NT2/D1 (cell line): ENCODE measurements at regions not wholly inside any gene's neighbourhood (a gene's known extent, or its start where the extent isn't known, plus 50 kb on each side); places are given as distances from the start of the nearest gene placed in this dataset.

Source experiments
- DNase-seq: peaks from one replicate; pipeline ENCODE4 v3.0.0-alpha.2; 2011; ENCODE audit warnings: low read depth, low spot score
- H3K27me3 ChIP-seq: 2 replicates; pipeline ENCODE4 v1.6.0; 2011; ENCODE audit warnings: mild to moderate bottlenecking; ENCODE audit not compliant: insufficient read length, insufficient read depth
- H3K36me3 ChIP-seq: 2 replicates; pipeline ENCODE4 v1.6.1; 2011; ENCODE audit warnings: mild to moderate bottlenecking, low read length, mixed read lengths; ENCODE audit not compliant: insufficient read depth, insufficient read length
- H3K4me1 ChIP-seq: 2 replicates; pipeline ENCODE4 v1.5.1; 2011; ENCODE audit not compliant: insufficient read depth, insufficient read length
- H3K4me3 ChIP-seq: 2 replicates; pipeline ENCODE4 v1.5.1; 2011; ENCODE audit warnings: low read depth; ENCODE audit not compliant: insufficient read length
- H3K9ac ChIP-seq: 2 replicates; pipeline ENCODE4 v1.6.0; 2011; ENCODE audit warnings: low read depth; ENCODE audit not compliant: insufficient read length
- H3K9me3 ChIP-seq: 2 replicates; pipeline ENCODE4 v1.5.1; 2011; ENCODE audit warnings: mild to moderate bottlenecking, low read length; ENCODE audit not compliant: insufficient read depth
- SUZ12 ChIP-seq: IDR thresholded peaks from 2 replicates; pipeline ENCODE4 v1.6.1; 2011; ENCODE audit not compliant: insufficient read length, insufficient read depth; ENCODE audit errors: extremely low read depth
- YY1 ChIP-seq: IDR thresholded peaks from 2 replicates; pipeline ENCODE4 v1.6.1; 2011; ENCODE audit not compliant: insufficient read length, insufficient read depth
- ZNF274 ChIP-seq: IDR thresholded peaks from 2 replicates; pipeline ENCODE4 v1.6.1; 2011; ENCODE audit warnings: mild to moderate bottlenecking, low read depth, low read length

DNA sequence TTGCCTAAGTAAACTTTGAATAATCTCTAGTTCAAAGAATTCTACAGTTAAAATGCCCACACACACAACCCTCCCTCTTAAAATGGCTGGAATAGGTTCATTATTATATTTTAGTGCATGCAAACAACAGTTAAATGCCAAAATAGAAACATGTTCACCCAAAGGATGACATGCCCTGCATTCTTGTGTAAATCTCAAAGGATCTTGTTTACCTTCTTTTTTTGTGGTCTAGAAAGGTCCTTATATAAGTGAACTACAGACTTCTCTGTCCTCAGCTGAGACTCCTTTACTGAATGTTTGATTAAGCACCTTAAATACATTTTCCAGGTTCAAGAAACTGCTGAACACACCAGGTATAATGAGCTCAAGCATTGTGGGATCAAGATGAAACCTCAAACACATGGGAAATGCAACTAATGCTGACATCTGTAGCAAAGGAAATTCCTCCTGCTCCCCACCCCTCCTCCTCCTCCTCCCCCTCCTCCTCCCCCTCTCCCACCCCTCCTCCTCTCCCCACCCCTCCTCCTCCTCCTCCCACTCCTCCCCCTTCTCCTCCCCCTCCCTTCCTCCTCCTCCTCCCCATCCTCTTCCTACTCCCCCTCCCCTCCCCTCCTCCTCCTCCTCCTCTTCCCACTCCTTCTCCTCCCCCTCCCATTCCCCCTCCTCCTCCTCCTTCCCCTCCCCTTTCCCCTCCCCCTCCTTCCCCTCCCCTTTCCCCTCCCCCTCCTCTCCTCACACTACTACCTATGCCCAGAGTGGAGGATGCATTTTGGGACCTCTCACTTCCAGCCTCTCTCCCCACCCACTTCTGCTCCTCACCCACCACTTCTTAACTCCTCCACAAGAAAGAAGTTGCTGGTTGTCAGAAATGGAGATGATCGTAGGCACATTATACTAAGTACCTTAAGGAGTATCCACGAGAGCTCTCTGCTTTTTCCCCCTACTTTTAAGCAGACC lies 233.9 kb downstream of the MRPL39 start:
- Histone ChIP-seq H3K36me3 (no peaks in the 10 kb centered on the region), H3K4me3 (no peak overlapping the region)
- no peak for TF ChIP-seq YY1
- no peak for TF ChIP-seq SUZ12
- no peak for TF ChIP-seq ZNF274

DNA sequence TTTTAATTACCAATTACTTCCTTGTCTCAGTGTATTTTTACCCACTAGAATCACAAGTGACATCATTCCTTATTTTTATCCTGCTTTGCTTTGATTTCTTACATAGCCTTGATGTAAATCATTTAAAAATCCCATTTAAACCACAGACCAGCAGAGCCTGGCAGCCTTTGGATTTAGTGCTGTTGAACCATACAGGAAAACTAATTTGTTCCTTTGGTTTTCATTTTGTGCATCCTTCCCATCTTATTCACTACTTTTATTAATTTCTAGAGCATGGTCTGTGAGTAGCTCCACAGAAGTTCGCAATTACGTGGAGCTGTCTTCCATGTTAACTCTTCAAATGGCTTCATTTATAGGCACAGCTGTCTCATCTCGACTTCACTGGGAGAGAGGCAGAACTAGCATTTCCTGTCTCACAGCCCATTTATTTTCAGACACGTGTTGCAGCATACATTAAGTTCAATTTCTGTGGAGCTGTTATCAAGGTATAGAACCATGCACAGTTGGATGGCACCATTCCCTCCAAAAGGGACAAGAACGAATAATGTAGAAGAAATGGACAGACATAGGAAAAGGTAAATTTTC lies 235.3 kb downstream of the MRPL39 start:
- Histone ChIP-seq H3K4me3 (no peak overlapping the region), H3K36me3 (no peaks in the 10 kb centered on the region), H3K9me3 (no peaks in the 10 kb centered on the region), H3K9ac (no peak overlapping the region), H3K4me1 (no peaks in the 10 kb centered on the region), H3K27me3 (no peaks in the 10 kb centered on the region)
- DNase-seq, result no peak
- TF ChIP-seq SUZ12 (no peak), YY1 (no peak)

More for the DNA sequence above, 233.9 kb downstream of the MRPL39 start:
- Histone ChIP-seq H3K27me3 (no peaks in the 10 kb centered on the region), H3K4me1 (no peaks in the 10 kb centered on the region), H3K9ac (no peak overlapping the region), H3K9me3 (peaks cover 11% of the 10 kb centered on the region; the same call in 1 of the 2 replicates)
- DNase-seq, result no peak

DNA sequence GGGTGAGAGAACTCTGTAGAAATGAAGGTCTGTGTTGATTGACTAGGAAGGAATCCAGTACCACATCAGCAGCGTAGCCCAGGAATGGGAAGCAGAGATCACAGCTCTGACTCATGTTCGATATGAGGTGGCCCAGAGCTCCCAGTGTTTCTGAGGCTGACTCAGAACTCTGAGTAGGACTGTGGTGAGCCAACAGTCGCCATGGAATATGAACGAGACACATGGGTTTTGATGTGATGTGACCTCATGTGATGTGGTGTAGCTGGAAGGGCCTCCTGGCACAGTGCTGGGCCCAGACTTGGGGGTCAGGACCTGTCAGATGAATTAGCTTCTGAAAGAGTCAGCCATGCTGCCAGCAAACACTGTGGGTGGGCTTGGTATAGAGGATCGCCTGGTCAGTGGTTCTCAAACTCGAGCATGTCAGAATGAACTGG lies 237.0 kb downstream of the MRPL39 start:
- Histone ChIP-seq H3K4me1 (no peaks in the 10 kb centered on the region), H3K9me3 (no peaks in the 10 kb centered on the region), H3K4me3 (no peak overlapping the region), H3K36me3 (no peaks in the 10 kb centered on the region), H3K27me3 (no peaks in the 10 kb centered on the region), H3K9ac (no peak overlapping the region)
- no peak for DNase-seq
- TF ChIP-seq YY1, result no peak
- no peak for TF ChIP-seq SUZ12
- TF ChIP-seq ZNF274, result no peak

DNA sequence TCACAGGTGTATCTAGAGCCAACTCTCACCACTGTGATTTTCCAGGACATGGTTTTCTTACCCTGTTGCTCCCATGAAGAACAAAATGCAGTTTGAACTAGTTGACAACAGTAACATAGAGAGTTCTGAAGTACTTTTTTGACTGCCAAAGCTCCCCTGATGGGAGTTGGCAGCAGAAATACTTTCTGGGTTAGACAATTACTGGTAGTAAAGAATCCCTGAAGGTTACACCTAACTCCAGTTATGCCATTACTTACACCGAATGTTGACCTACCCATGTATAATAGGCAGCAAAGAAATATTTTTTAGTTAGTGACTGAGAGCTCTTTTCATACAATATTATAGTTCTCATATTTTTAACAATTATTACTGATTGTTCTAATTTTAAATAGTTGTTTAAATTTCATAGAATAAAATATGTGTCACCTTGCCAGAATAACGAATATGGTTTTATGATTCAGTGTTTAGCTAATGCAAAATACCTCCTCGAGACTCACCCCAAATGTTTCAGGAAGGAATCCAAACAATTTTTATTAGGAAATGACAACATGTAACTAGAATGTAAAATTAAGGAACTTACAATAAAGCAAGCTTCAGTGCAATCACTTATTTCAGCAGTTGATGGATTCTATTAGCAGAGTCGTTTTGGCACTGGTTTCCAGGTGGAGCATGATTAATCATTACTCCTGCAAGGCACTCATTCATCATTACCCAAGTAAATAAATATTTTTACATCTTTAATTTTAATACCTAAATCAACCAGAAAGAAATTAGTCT lies 237.6 kb downstream of the MRPL39 start:
- H3K9me3 ChIP-seq, result no peaks in the 10 kb centered on the region
- no peak overlapping the region for H3K9ac ChIP-seq
- no peaks in the 10 kb centered on the region for H3K4me1 ChIP-seq
- DNase-seq, result no peak
- H3K36me3 ChIP-seq, result no peaks in the 10 kb centered on the region
- no peaks in the 10 kb centered on the region for H3K27me3 ChIP-seq
- TF ChIP-seq SUZ12 (no peak), YY1 (no peak), ZNF274 (no peak)
- H3K4me3 ChIP-seq, result no peak overlapping the region

DNA sequence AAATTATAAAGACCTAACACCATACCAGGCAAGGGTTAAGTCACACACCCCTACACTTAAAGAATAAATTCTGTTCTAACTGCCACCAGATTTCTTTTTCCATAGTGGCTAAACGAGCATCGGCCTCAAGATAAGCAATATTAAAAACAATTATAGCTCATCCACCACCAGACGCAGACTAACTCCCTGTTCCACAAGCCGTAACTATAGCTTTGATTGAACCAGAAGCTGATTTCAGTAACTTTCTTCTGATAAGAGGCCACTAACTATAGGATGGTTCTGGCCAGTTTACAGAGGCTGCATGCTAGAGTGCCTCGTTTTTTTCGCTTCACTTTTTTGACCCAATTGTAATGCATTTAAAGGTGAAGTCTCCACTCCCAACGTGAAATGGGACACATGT lies 238.8 kb downstream of the MRPL39 start:
- Histone ChIP-seq H3K9me3 (no peaks in the 10 kb centered on the region), H3K4me1 (no peaks in the 10 kb centered on the region), H3K27me3 (no peaks in the 10 kb centered on the region), H3K36me3 (no peaks in the 10 kb centered on the region), H3K9ac (no peak overlapping the region), H3K4me3 (no peak overlapping the region)
- TF ChIP-seq ZNF274, result no peak
- TF ChIP-seq SUZ12, result no peak
- TF ChIP-seq YY1, result no peak
- no peak for DNase-seq

DNA sequence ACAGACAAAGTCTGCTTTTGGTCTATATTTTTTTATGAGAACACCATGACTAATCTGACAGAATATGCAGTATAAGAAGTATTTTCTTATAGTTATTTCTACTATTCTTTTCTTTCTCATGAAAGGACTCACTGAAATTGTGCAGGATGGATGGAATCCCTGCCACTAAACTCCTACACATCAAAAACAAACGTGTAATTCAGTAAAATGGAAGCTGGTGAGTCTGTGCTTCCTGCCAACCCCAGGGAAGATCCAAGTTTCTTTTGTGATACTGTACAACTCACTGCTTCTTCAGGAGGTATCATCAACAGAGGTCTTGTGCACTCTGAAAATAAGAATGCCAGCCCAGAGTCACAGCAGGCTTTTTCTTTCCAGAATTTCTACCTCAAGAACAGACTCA lies 241.2 kb downstream of the MRPL39 start:
- TF ChIP-seq ZNF274 (no peak), SUZ12 (no peak), YY1 (no peak)
- H3K9ac ChIP-seq, result no peak overlapping the region
- no peaks in the 10 kb centered on the region for H3K9me3 ChIP-seq
- DNase-seq, result no peak
- H3K27me3 ChIP-seq, result no peaks in the 10 kb centered on the region
- H3K4me3 ChIP-seq, result no peak overlapping the region
- H3K4me1 ChIP-seq, result no peaks in the 10 kb centered on the region
- no peaks in the 10 kb centered on the region for H3K36me3 ChIP-seq
